Kidney (tissue), 13 donors: ENCODE measurements at regions not wholly inside any gene's neighbourhood (a gene's known extent, or its start where the extent isn't known, plus 50 kb on each side); places are given as distances from the start of the nearest gene placed in this dataset.
"Not testable (repeated sequence)": the region's sequence is repeated elsewhere in the genome, so short reads cannot be mapped to it uniquely, and the experiment has no call there.

Source experiments
- DNase-seq, 5 donors: peaks; one replicate each; pipeline ENCODE4 v3.0.0-alpha.2; 2013 to 2020
- FAIRE-seq: peaks from 2 replicates; lab custom pipeline; 2012; peaks lifted over from hg19 to GRCh38; lab: Jason Lieb, UNC
- H3K27ac ChIP-seq, 2 donors: one replicate each; pipeline ENCODE4 v1.7.0; 2013; ENCODE audit warnings: low read depth in 2 of 2, low read length in 2 of 2, inconsistent platforms in 1 of 2
- H3K27me3 ChIP-seq: one replicate; pipeline ENCODE4 v1.7.1; 2013; ENCODE audit warnings: low read length, inconsistent platforms; ENCODE audit not compliant: control insufficient read depth, insufficient read depth
- H3K36me3 ChIP-seq, 3 donors: one replicate each; pipeline versions ENCODE4 v1.7.0 to v1.7.1; 2013; ENCODE audit warnings: low read length in 3 of 3, control low read depth in 1 of 3, inconsistent platforms in 1 of 3; ENCODE audit not compliant: insufficient read depth in 3 of 3, control insufficient read depth in 2 of 3
- H3K4me1 ChIP-seq, 3 donors: one replicate each; pipeline versions ENCODE4 v1.7.0 to v1.7.1; 2013; ENCODE audit warnings: low read length in 3 of 3, inconsistent platforms in 1 of 3, low read depth in 1 of 3; ENCODE audit not compliant: control insufficient read depth in 2 of 3, insufficient read depth in 2 of 3
- H3K4me3 ChIP-seq, 3 donors: one replicate each; pipeline versions ENCODE4 v1.7.0 to v1.8.1; 2013; ENCODE audit warnings: low read length in 3 of 3, control low read depth in 1 of 3, inconsistent platforms in 1 of 3
- H3K9ac ChIP-seq, 3 donors: one replicate each; pipeline versions ENCODE4 v1.7.0 to v1.7.1; 2013; ENCODE audit warnings: low read length in 3 of 3, control low read depth in 1 of 3, inconsistent platforms in 1 of 3
- H3K9me3 ChIP-seq, 3 donors: one replicate each; pipeline versions ENCODE4 v1.7.0 to v1.7.1; 2013; ENCODE audit warnings: low read length in 3 of 3, control low read depth in 1 of 3, inconsistent platforms in 1 of 3; ENCODE audit not compliant: control insufficient read depth in 2 of 3, insufficient read depth in 1 of 3
- CTCF ChIP-seq: IDR thresholded peaks from 3 replicates; pipeline ENCODE4 v1.5.1; 2012; ENCODE audit warnings: mild to moderate bottlenecking, moderate library complexity, borderline replicate concordance; ENCODE audit not compliant: insufficient read depth; ENCODE audit errors: extremely low read depth
- intact Hi-C: fragments of 100-400 bp; cut with DNase I; formaldehyde crosslinking; loops from one replicate; pipeline ENCODE4 v1.11.1; 2022
- donor health status: control.
- donor health status: control.
- donor health status: control.
- donor health status: control.
- donor health status: control.
- donor health status: DM: yes; HTN: yes; CAD: no.
- donor health status: Normal renal cell carcinoma (clear cell type).

- H3K9me3 ChIP-seq: no peaks in the 10 kb centered on the region
- no peak overlapping the region for H3K9ac ChIP-seq
- no peaks in the 10 kb centered on the region for H3K27me3 ChIP-seq
- intact Hi-C loops: no loop called here
- H3K4me1 ChIP-seq: no peaks in the 10 kb centered on the region
- no peak for FAIRE-seq
- no peaks in the 10 kb centered on the region for H3K36me3 ChIP-seq
- no peak for DNase-seq
- H3K4me3 ChIP-seq: no peak overlapping the region
- TF ChIP-seq CTCF: no peak
- H3K27ac ChIP-seq: no peak overlapping the region
Observed at GRCh38 chr1:148373192-148373925, 109.7 kb downstream of the PPIAL4G start.

- no peak overlapping the region for H3K27ac ChIP-seq
- FAIRE-seq: no peak
Observed at GRCh38 chr1:148372731-148373130, 110.4 kb downstream of the PPIAL4G start.

GRCh38 chr1:148372051-148372726 lies 110.9 kb downstream of the PPIAL4G start:
- H3K27me3 ChIP-seq, H3K4me1 ChIP-seq, H3K9me3 ChIP-seq, H3K9ac ChIP-seq, DNase-seq, intact Hi-C loops, FAIRE-seq, H3K4me3 ChIP-seq, H3K27ac ChIP-seq, H3K36me3 ChIP-seq: not testable (repeated sequence)

More at GRCh38 chr1:148372731-148373130, 110.4 kb downstream of the PPIAL4G start:
- H3K4me3 ChIP-seq: no peak overlapping the region
- no peak for DNase-seq
- intact Hi-C loops: no loop called here
- no peaks in the 10 kb centered on the region for H3K27me3 ChIP-seq
- no peaks in the 10 kb centered on the region for H3K9me3 ChIP-seq
- no peak for TF ChIP-seq CTCF
- no peak overlapping the region for H3K9ac ChIP-seq
- H3K4me1 ChIP-seq: no peaks in the 10 kb centered on the region
- H3K36me3 ChIP-seq: no peaks in the 10 kb centered on the region

- H3K36me3 ChIP-seq, FAIRE-seq, H3K27ac ChIP-seq, H3K4me1 ChIP-seq, H3K9ac ChIP-seq, intact Hi-C loops, H3K9me3 ChIP-seq, H3K4me3 ChIP-seq, H3K27me3 ChIP-seq: not testable (repeated sequence)
- TF ChIP-seq CTCF: peak; percentile 83
- DNase-seq: peak in 4 of 5 donors; percentile 71 to 88 (median 78)
Observed at GRCh38 chr1:148371551-148371994, 111.5 kb downstream of the PPIAL4G start.

- intact Hi-C loops, H3K9me3 ChIP-seq, H3K27ac ChIP-seq, H3K27me3 ChIP-seq, FAIRE-seq, H3K36me3 ChIP-seq, H3K9ac ChIP-seq, H3K4me3 ChIP-seq, DNase-seq, H3K4me1 ChIP-seq: not testable (repeated sequence)
Observed at GRCh38 chr1:148370661-148371060, 112.4 kb downstream of the PPIAL4G start.
